Dedifferentiated amniotic fluid mesenchymal stem cell (primary cell): ENCODE measurements at regions not wholly inside any gene's neighbourhood (a gene's known extent, or its start where the extent isn't known, plus 50 kb on each side); places are given as distances from the start of the nearest gene placed in this dataset.

Source experiments
- DNase-seq: peaks from one replicate; pipeline ENCODE4 v3.0.0-alpha.2; 2016; ENCODE audit errors: extremely low spot score

DNA sequence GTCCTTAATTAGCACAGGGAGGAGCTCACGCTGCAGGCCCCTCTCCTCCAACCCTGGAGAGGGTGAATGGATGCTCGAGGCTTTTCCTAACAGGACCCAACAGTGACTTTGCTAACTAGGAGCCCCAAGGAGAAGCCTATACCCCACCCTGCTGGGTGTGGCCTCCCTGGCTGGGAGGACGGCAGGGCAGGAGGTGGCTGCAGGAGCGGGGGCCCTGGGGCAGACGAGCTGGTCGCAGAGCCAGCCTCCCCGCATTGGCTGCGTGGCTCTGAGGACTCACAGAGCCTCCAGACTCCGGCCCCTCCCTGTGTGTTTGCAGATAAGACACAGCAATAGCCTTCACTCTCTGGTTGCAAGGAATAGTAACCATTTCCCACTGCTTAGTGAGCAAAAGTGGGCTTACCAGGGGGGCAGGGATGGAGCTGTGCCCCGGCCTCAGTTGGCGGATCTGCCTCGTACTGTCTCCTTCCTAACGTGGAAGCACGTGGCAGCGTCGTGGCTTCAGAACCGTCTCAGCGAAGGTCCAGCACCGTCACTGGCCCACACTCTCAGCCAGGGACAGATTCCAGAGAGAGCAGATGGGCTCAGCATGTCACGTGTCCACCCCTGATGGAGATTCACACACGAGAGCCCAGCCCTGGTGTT lies 1087.5 kb downstream of the BRD1 start:
- DNase-seq: no peak

DNA sequence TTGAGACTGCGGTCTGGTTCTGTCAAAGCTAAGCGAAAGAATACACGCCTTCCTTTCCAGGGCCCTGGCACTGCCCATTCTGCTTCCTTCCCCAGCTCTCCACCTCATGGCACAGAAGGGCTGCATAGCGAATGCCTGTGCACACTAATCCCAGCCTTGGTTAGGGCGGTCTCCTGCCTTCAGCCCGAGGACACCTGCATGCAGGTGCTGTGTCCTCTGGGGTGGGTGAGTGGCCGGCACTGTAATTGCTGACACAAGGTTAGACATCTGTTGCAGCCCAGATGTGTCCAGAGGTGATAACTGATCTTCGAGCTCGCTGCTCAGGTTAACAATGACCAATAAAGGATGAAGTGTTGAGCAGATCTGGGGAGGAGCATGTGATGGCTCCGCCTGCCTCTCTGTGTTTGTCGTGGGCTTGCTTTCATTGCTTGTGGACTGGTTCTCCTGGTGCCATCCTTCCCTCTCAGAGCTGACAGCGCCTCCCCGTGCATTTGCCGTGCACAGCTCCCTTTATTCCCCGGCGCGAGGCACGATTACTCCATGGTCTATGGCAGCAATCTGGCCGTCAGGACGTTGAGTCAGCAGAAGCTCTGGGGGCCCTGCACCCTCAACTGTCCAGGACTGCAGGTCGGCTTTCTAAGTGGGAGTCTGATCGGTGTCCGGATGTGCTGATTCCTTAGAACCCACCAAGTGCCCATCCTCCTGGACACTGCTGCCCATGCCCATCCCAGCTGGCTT lies 1088.2 kb downstream of the BRD1 start:
- DNase-seq: no peak

- no peak for DNase-seq
Measured at GRCh38 chr22:48738204-48738980, 1089.3 kb downstream of the BRD1 start.

GRCh38 chr22:48737461-48738203 lies 1090.0 kb downstream of the BRD1 start:
- no peak for DNase-seq

DNA sequence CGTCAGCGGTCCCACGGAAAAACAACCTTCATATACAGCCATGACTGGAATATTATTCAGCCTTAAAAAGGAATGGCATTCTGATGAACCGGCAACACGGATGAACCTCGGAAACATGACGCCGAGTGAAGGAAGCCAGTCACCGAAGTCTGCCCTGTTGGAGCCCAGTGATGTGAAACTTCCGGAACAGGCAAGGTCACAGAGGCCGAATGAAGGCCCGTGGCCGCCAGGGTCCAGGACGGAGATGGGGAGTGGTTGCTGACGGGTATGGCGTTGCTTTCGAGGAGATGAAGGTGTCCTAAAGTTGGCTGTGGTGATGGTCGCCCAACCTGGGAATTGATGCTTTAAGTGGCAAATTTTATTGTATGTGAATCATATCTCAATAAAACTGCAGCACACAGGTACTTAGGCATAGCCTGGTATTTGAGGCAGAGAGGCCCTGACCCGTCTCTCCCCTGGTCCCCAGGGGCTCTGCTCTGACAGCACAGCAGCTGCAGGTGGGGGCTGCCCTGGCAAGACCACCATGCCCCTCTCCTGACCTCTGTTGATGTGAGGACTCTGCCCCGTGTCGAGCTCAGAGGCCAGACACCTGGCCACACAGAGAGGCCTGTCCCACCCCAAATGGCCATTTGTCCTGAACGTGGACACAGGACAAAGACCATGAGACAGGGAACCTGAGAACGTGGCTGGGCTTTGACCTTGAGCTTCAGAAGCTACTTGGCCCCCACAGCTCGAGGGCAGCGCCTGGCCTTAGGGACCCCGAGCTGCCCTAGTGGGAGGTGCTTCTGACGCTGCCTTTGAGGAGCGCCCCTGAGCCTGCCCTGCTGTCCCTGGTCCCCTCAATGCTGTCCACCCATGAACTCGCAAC lies 1090.8 kb downstream of the BRD1 start:
- no peak for DNase-seq

GRCh38 chr22:48734961-48735360 lies 1092.7 kb downstream of the BRD1 start:
- no peak for DNase-seq

GRCh38 chr22:48734359-48734758 lies 1093.3 kb downstream of the BRD1 start:
- DNase-seq: no peak

GRCh38 chr22:48729499-48730171 lies 1098.0 kb downstream of the BRD1 start:
- DNase-seq: no peak

- no peak for DNase-seq
Measured at GRCh38 chr22:48727454-48728058, 1100.1 kb downstream of the BRD1 start.

DNA sequence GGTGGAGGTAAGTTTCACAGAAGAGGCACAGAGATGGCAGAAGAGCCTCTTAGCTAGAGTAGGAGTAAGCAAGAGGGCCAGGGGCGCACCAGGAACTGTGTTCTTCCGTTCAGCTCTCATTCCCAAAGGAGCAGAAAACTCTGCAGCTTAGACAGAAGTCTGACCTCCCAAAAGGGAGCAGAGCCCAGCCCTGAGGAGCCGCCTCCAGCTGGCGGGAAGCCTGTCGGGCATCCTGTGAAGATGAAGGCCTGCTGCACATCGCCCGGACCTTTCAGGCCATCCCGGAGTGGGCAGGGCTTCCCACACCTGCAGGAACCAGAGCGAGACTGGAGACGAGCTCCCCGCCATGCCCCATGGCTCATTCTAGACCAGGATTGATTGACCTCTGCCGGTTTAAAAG lies 1102.8 kb downstream of the BRD1 start:
- DNase-seq: no peak

DNA sequence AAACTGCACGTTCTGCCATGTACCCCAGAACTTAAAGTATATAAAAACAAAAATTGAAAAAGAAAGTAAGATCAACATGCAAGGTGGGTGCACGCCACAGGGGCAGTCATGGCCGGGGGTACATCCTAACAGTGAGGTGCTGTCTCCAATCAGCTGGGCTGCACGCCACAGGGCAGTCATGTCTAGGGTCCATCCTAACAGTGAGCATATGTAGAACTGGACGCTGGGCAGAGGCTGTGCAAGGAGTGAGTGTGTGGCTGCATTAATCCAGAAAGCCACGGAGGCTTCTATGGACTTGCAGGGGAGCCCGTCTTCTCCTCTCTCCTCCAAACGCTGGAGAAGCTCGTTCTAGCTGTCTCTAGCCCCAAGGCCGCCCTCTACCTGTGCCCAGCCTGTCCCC lies 1105.0 kb downstream of the BRD1 start:
- DNase-seq: no peak

GRCh38 chr22:48721395-48721669 lies 1106.3 kb downstream of the BRD1 start:
- DNase-seq: no peak

GRCh38 chr22:48720662-48721394 lies 1106.8 kb downstream of the BRD1 start:
- DNase-seq: no peak

DNA sequence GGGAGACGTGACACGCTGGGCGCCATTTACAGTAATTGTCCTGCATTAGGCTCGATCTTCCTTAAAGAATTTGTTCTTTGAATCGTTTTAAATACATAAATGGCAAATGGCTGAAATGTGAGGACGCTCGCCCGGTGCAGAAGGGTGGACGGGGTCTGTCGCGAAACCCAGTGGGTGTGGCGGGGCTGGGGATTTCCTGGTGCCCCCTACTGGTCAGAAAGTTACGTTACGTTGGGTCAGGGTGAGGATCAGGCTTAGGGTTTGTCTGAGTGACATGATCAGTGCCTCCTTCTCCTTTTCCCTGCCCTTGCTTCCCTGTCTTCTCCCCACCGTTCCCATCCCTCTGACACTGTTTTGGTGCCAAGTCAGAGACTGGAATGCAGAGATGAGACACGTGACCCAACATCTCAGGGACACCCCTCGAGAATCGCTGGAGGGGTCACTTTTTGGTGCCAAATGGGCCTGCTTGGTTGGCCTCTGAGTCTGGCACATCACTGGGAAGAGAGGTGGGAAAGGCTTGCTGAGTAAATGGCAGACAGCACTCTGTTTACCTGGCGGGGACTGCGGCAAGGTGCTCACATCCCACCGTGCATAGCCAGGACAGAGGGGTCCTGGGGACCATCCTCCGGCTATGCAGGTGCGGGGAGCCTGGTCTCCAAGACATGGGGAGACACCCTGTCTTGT lies 1107.6 kb downstream of the BRD1 start:
- no peak for DNase-seq

DNA sequence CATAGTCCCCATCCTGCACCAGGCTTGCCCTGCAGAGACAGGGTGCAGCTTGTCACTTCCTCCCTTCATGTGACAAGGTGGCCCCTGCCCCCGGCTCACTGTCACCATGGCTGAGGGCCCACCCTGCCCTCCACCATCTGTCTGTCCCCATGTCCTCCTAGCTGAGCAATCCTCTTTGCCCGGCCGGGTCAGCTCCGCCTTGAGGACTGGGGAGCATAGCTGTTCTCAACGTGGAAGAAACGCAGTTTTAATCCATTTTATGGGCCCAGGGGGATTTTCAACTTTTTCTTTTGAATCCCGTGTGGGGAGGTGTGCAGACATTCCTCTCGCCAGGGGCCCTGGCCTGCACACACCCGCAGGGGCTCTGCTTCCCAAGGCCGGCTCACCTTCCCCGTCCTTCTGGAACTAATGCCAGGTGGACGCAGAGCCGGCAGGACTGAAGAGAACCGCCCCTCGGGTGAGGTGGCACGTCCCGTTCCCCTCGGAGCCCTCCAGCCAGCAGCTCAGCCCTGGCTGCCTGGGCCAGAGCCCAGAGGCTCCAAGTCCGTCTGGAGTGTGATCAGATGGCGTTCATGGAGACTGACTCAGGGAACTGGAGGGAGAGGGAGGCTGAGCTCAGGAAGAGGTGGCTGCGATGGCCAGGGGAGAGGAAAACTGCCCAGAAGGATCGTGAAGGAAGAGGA lies 1108.7 kb downstream of the BRD1 start:
- no peak for DNase-seq

DNA sequence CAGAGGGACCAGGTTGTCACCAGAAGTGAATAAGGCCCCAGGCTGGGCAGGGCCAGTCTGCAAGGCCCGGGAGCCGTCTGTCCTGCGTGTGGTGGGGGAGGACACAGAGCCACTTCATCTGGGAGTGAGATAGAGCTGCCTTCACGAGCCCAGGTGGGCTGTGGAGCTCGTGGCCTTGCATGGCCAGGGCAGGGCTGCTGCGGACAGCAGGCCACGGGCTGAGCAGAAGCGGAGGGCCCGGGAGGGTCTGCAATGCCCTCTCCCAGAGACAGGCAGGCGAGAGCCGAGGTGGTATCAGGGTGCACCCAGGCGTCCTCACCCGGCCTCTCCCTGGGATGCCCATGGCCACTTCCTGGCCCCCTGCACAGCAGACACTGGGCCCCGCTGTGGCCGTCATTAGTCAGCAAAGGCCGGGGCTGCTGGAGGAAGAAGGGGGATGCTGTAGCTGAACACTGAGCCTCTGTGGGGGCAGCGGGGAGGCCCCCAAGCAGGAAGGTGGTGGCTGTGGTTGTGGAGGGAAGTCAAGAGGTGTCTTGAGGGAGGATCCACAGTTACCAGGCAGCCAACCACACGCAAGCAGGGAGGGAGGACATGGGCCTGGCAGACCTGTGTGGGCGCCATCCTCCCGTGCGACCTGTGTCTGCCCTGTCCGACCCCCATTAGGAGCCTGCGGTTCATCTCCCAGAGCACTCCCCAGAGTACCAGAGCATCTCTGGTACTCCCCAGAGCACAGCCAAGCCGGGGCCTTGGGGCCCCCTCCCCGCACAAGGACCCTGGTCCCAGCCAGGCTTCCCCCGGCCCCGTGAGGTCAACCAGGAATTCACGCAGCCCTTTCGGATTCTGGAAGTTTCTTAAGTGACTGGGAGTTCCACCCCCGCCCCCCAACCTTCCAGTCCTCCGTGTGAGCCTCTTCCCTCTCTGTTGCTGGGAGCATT lies 1109.5 kb downstream of the BRD1 start:
- DNase-seq: no peak

DNA sequence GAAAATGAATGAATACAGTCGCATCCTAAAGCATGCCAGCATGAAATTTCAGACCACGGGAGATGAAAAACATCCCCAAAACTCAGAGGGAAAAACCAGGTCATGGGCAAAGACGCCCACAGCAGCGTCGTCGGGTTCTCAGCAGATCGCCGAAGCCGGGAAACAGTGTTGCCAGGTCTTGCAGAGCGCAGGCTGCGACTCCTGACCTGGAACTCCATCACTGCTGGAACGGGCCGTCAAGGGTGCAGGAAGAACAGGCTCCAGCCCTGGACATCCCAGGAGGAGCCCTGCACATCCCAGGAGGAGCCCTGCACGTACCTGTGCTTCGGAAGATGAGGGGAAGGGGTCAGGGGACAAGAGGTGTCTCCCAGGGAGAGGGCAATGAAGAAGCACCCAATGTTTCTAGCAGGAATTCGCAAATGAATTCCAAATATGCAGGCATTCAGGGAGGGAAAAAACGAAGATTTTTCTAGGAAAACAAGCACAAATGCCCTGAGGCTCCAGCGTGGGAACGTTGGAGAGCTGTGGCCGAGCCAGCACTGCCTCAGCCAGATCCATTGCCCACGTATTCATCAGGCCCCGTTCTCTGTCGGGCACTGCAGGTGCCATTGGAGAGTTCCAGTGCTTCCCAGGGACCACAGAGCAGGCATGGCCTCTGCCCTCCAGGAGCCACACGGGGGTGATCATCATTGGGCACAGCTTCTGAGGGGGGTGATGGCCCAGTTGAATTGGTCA lies 1110.4 kb downstream of the BRD1 start:
- DNase-seq: no peak
